BE2C (cell line): ENCODE measurements at regions not wholly inside any gene's neighbourhood (a gene's known extent, or its start where the extent isn't known, plus 50 kb on each side); places are given as distances from the start of the nearest gene placed in this dataset.

Source experiments
- DNase-seq: peaks from one replicate; pipeline ENCODE4 v3.0.0-alpha.2; 2020
- H3K27me3 ChIP-seq: fragments of 250-450 bp; sonication (Bioruptor Pico); 2 replicates; pipeline ENCODE4 v1.5.1; 2020; ENCODE audit warnings: mild to moderate bottlenecking
- H3K36me3 ChIP-seq: fragments of 250-450 bp; sonication (Bioruptor Pico); 2 replicates; pipeline ENCODE4 v1.5.1; 2020; ENCODE audit warnings: mild to moderate bottlenecking
- H3K4me1 ChIP-seq: fragments of 250-450 bp; sonication (Bioruptor Pico); 2 replicates; pipeline ENCODE4 v1.5.1; 2020
- H3K4me3 ChIP-seq: 2 replicates; pipeline ENCODE4 v1.5.1; 2011; ENCODE audit warnings: low read depth, low read length
- H3K9me3 ChIP-seq: fragments of 250-450 bp; sonication (Bioruptor Pico); 2 replicates; pipeline ENCODE4 v1.5.1; 2020
- CTCF ChIP-seq: IDR thresholded peaks from 2 replicates; pipeline ENCODE4 v1.5.1; 2012; ENCODE audit warnings: mild to moderate bottlenecking, low read depth, low read length

GRCh38 chr11:130776061-130776419 lies 140.2 kb downstream of the SNX19 start:
- no peak for TF ChIP-seq CTCF
- no peak for DNase-seq
- Histone ChIP-seq H3K27me3 (no peaks in the 10 kb centered on the region), H3K4me3 (no peak overlapping the region), H3K4me1 (no peaks in the 10 kb centered on the region), H3K36me3 (no peaks in the 10 kb centered on the region), H3K9me3 (no peaks in the 10 kb centered on the region)

DNA sequence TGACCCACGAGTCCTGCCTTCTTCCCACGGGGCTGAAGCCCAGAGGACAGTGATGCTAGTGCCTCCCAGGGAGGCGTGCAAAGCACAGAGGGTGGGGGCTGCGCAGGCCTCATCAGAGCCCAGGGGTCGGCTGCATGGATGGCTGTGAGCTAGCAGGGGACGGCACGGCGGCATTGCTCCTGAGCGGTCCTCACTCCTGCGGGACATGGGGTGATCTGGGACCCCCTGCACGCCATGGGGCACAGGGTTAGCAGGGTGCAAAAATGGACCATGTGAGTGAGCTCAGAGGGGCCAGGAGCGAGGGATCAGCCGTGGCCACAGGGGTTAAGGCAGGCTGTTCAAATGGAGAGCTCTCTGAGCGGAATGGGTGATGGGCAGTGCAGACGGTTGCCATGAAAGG lies 138.3 kb downstream of the SNX19 start:
- DNase-seq = no peak
- Histone ChIP-seq H3K27me3 (no peaks in the 10 kb centered on the region), H3K9me3 (no peaks in the 10 kb centered on the region), H3K4me3 (no peak overlapping the region), H3K4me1 (no peaks in the 10 kb centered on the region), H3K36me3 (no peaks in the 10 kb centered on the region)
- TF ChIP-seq CTCF = no peak

- Histone ChIP-seq H3K27me3 (no peaks in the 10 kb centered on the region), H3K36me3 (no peaks in the 10 kb centered on the region), H3K4me1 (no peaks in the 10 kb centered on the region; the same call in 1 of the 2 replicates), H3K4me3 (no peak overlapping the region), H3K9me3 (no peaks in the 10 kb centered on the region)
- DNase-seq = no peak
- no peak for TF ChIP-seq CTCF
Observed at GRCh38 chr11:130778705-130779104, 137.6 kb downstream of the SNX19 start.

DNA sequence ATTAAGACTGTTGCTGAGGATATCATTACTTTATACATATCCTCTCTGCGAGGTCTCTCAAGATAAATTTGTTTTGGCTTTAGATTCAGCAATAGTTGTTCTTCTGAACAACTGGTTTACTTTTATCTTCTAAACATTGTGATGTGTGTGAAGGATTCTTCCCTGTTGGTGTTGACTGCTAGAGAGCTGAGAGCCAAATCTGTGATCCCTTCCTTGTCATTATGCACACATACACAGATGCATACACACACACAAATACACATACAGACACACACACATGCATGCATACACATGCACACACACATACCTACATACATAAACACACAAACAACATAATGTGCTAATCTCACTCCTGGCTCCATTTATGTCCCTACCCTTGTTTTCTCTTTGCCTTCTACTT lies 137.0 kb downstream of the SNX19 start:
- no peak for TF ChIP-seq CTCF
- DNase-seq = no peak
- H3K9me3 ChIP-seq = no peaks in the 10 kb centered on the region
- no peaks in the 10 kb centered on the region for H3K27me3 ChIP-seq
- no peak overlapping the region for H3K4me3 ChIP-seq
- no peaks in the 10 kb centered on the region for H3K36me3 ChIP-seq
- H3K4me1 ChIP-seq = no peaks in the 10 kb centered on the region; the same call in 1 of the 2 replicates

GRCh38 chr11:130779943-130780342 lies 136.3 kb downstream of the SNX19 start:
- Histone ChIP-seq H3K36me3 (no peaks in the 10 kb centered on the region), H3K9me3 (no peaks in the 10 kb centered on the region), H3K27me3 (no peaks in the 10 kb centered on the region), H3K4me3 (no peak overlapping the region), H3K4me1 (no peaks in the 10 kb centered on the region; the same call in 1 of the 2 replicates)
- no peak for DNase-seq
- no peak for TF ChIP-seq CTCF

DNA sequence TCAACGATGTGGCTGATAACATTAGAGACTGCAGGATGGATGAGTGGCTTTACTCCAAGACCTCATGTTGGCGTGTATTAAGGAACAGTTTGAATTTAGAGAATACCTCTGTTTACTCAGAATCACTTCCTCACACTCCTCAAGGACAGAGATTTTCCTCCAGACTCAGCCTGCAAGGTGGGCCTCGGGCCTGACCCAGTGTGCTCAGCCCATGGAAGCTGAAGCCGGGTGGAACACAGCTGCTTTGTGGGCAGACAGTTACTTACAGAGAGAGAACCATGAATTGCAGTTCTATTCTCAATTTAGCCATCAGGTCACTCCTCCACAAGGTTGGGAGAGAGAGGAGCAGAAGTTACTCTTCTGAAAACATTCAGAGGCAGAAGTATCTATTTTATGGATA lies 135.8 kb downstream of the SNX19 start:
- DNase-seq = no peak
- no peaks in the 10 kb centered on the region for H3K9me3 ChIP-seq
- TF ChIP-seq CTCF = no peak
- peaks cover 3% of the 10 kb centered on the region for H3K4me1 ChIP-seq
- no peaks in the 10 kb centered on the region for H3K36me3 ChIP-seq
- no peaks in the 10 kb centered on the region for H3K27me3 ChIP-seq
- no peak overlapping the region for H3K4me3 ChIP-seq
